ENCODE measurements at regions not wholly inside any gene's neighbourhood (a gene's known extent, or its start where the extent isn't known, plus 50 kb on each side); places are given as distances from the start of the nearest gene placed in this dataset.

DNA sequence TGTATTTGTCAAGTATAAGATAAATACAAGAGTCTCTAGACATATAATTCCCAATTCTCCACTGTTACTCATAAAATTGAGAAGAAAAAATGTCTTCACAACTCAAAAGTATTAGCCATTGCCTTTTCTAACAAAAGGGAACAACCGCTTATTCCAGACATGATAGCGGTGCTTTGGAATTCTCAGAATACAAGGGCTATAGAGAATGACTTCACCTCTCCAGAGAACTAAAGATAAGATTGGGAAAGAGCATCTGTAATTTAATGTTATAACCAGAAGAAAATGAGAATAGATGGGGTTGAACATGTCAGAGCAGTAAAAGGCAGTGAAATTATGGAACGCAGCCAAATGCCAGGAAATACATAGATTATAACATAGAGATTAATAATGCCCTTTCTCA lies 730.8 kb downstream of the C6orf118 start:
- Histone ChIP-seq H3K4me2 (ENCODE audit: insufficient read depth, low read length) (no peak overlapping the region), H3K4me1 (replicated peaks in 1 of 2; ENCODE audit: control insufficient read depth in 2 of 2, insufficient read depth in 2 of 2, low read length in 2 of 2) (no peaks in the 10 kb centered on the region), H3K27me3 (ENCODE audit: control insufficient read depth in 2 of 2, insufficient read depth in 2 of 2, low read length in 2 of 2) (no peaks in the 10 kb centered on the region), H3K4me3 (no peak overlapping the region), H3K79me2 (ENCODE audit: control insufficient read depth, insufficient read depth, low read length) (no peaks in the 10 kb centered on the region), H3K9ac (ENCODE audit: insufficient read depth in 1 of 2, low read depth in 2 of 2, low read length in 2 of 2) (no peak overlapping the region), H4K20me1 (replicated peaks; ENCODE audit: control insufficient read depth, insufficient read depth, low read length) (no peaks in the 10 kb centered on the region), H3K27ac (ENCODE audit: extremely low read depth, low read depth, low read length) (no peak overlapping the region), H2AFZ (ENCODE audit: low read depth, low read length) (no peak overlapping the region), H3K36me3 (ENCODE audit: control insufficient read depth, insufficient read depth, low read length) (no peaks in the 10 kb centered on the region), H3K9me3 (replicated peaks; ENCODE audit: control insufficient read depth, insufficient read depth, low read depth, low read length) (0 out of 2 replicates have a peak, but pooled peaks cover under 1% of the 10 kb centered on the region), H3K9me1 (ENCODE audit: control insufficient read depth, insufficient read depth, low read length) (no peaks in the 10 kb centered on the region)
- ChIA-PET POLR2A (no interaction called here), CTCF (ENCODE audit: low intra/inter-chr PET ratio) (no interaction called here)
- 0% methylated on average over 3 of the region's 3 CpGs for WGBS (ENCODE audit: insufficient coverage, low coverage, missing lambda C conversion rate)
- no peak for FAIRE-seq
- in situ Hi-C loops (cut with MboI) (no loop called here), intact Hi-C loops (cut with micrococcal nuclease) (no loop called here)
- DNase-seq (ENCODE audit: extremely low read depth in 1 of 4, low spot score in 3 of 4), result no peak
- TF ChIP-seq NONO (IDR thresholded peaks at IDR 0.05; ENCODE audit: low read depth in 2 of 2, low read length in 1 of 2) (no peak), ZNF766 (CRISPR knock-in tag; conservative IDR thresholded peaks at IDR 0.05) (no peak), RHOXF2B (CRISPR knock-in tag; conservative IDR thresholded peaks at IDR 0.05) (no peak), HDAC6 (IDR thresholded peaks at IDR 0.05; ENCODE audit: low read depth, low read length) (no peak), ZFP1 (CRISPR knock-in tag; IDR thresholded peaks at IDR 0.05) (no peak)
- TF ChIP-seq, protein P1, sequence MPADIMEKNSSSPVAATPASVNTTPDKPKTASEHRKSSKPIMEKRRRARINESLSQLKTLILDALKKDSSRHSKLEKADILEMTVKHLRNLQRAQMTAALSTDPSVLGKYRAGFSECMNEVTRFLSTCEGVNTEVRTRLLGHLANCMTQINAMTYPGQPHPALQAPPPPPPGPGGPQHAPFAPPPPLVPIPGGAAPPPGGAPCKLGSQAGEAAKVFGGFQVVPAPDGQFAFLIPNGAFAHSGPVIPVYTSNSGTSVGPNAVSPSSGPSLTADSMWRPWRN (IDR thresholded peaks at IDR 0.05; ENCODE audit: low read depth), result no peak
- TF ChIP-seq, protein P2, sequence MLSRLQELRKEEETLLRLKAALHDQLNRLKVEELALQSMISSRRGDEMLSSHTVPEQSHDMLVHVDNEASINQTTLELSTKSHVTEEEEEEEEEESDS (CRISPR knock-in tag; IDR thresholded peaks at IDR 0.05), result no peak
- no TSS peak for BruUV-seq (replicated peaks)
- ATAC-seq, result no peak

All from K562 (cell line).